Heart right ventricle (tissue), 16 donors: ENCODE measurements at regions not wholly inside any gene's neighbourhood (a gene's known extent, or its start where the extent isn't known, plus 50 kb on each side); places are given as distances from the start of the nearest gene placed in this dataset.

ENCODE experiments used
- ATAC-seq, 8 donors: fragments of 200-7000 bp; cut with Tn5 transposase; one replicate each; pipeline ENCODE4 v1.9.1; 2020; ENCODE audit warnings: mild to moderate bottlenecking in 8 of 8, moderate library complexity in 8 of 8, moderate number of reproducible peaks in 1 of 8
- DNase-seq, 2 donors: peaks; one replicate each; pipeline ENCODE4 v3.0.0-alpha.2; 2020
- H3K27ac ChIP-seq, 10 donors: fragments of 200-600 bp; sonication (generic) in 2 of 10; one replicate each; pipeline versions ENCODE4 v1.5.0 to v1.8.0; 2020 to 2022; ENCODE audit warnings: mild to moderate bottlenecking in 3 of 10
- H3K27me3 ChIP-seq, 7 donors: fragments of 200-600 bp; one replicate each; pipeline ENCODE4 v1.8.0; 2021 to 2022; ENCODE audit warnings: mild to moderate bottlenecking in 2 of 7
- H3K36me3 ChIP-seq, 9 donors: fragments of 200-600 bp; sonication (generic) in 1 of 9; one replicate each; pipeline versions ENCODE4 v1.5.0 to v1.8.0; 2020 to 2022; ENCODE audit warnings: mild to moderate bottlenecking in 2 of 9
- H3K4me1 ChIP-seq, 9 donors: fragments of 200-600 bp; sonication (generic) in 1 of 9; one replicate each; pipeline versions ENCODE4 v1.5.0 to v1.8.0; 2020 to 2022; ENCODE audit warnings: mild to moderate bottlenecking in 4 of 9
- H3K4me3 ChIP-seq, 10 donors: fragments of 200-600 bp; sonication (generic) in 2 of 10; one replicate each; pipeline versions ENCODE4 v1.5.0 to v1.8.0; 2020 to 2022; ENCODE audit warnings: mild to moderate bottlenecking in 7 of 10, moderate library complexity in 2 of 10
- H3K9me3 ChIP-seq, 11 donors: fragments of 200-600 bp in 10 of 11; sonication (generic) in 2 of 11; one replicate each; pipeline versions ENCODE4 v1.5.0 to v1.8.0; 2013 to 2022; ENCODE audit warnings: mild to moderate bottlenecking in 2 of 11, control low read depth in 1 of 11, moderate library complexity in 1 of 11
- CTCF ChIP-seq, 9 donors: fragments of 200-600 bp; sonication (generic) in 2 of 9; IDR thresholded peaks; one replicate each; pipeline versions ENCODE4 v1.5.0 to v1.8.0; 2021 to 2022; ENCODE audit warnings: antibody characterized with exemption in 9 of 9, mild to moderate bottlenecking in 5 of 9, moderate library complexity in 1 of 9
- WGBS, 2 donors: extraction: QIAGEN DNeasy Blood & Tissue Kit; methylation state at CpG; one replicate each; pipeline ENCODE4 v1.1.7; 2013; ENCODE audit warnings: inconsistent platforms in 1 of 2; 5-methylcytosine and 5-hydroxymethylcytosine counted together
- intact Hi-C, 10 donors: fragments of 100-400 bp; cut with DNase I; formaldehyde crosslinking; loops; one replicate each; pipeline versions ENCODE4 v1.11.1 to v1.14.2; 2022
- donor health status: Arrhythmogenic right ventricular cardiomyopathy.
- donor health status: ischemic (EF 13 %, LVEDD 7.1; RV severe dilation, severe dysfunction).
- donor health status: healthy with polysubstance abuse.
- donor health status: DM: no; HTN: yes; CAD: no.
- donor health status: DM: no; HTN: no; CAD: no.
- donor health status: ischemic (EF 25% LVEDD 6.9; RV normal size, moderate dysfunction).
- donor health status: ischemic (EF 25% LVEDD 5.7; RV mildly dilated, moderate dysfunction).
- donor health status: healthy.
- donor health status: DM: yes; HTN: yes; CAD: no.
- donor health status: Ischemic cardiomyopathy.
- donor health status: ischemic (EF 35%, LVEDD 5.7; RV mildly dilated, moderate dysfunction).
- donor health status: nonischemic (EF 11% LVEDD 7.7; RV severe dilation, severe dysfunction).
- donor health status: DM: yes; HTN: yes; CAD: no.
- donor health status: PGD.
- donor health status: ischemic (EF 29% LVEDD 5.4; RV normal size, mild dysfunction).
- donor health status: nonischemic (EF 23%, LVEDD 6.1; RV moderate dilation, normal function).

- whole genome bisulfite sequencing, 2 donors, result 8 to 14% methylated on average over 1 of the region's 1 CpG
These were observed 597.9 kb downstream of the IGSF11 start for GRCh38 chr3:118436697-118437262.

GRCh38 chr3:118445036-118445435 lies 589.6 kb downstream of the IGSF11 start:
- no peaks in the 10 kb centered on the region for H3K27me3 ChIP-seq
- no peak for ATAC-seq
- no peak overlapping the region for H3K4me3 ChIP-seq
- 92 to 93% methylated on average over 6 of the region's 6 CpGs for WGBS, 2 donors
- no peaks in the 10 kb centered on the region for H3K36me3 ChIP-seq
- TF ChIP-seq CTCF (IDR thresholded peaks at IDR 0.05), result no peak
- no peak for DNase-seq
- intact Hi-C loops, result no loop called here
- H3K27ac ChIP-seq, result no peak overlapping the region
- no peaks in the 10 kb centered on the region for H3K4me1 ChIP-seq
- peaks cover 0 to 13% (median 0%) of the 10 kb centered on the region in 11 donors for H3K9me3 ChIP-seq

More at GRCh38 chr3:118436697-118437262, 597.9 kb downstream of the IGSF11 start:
- ATAC-seq (no peak), DNase-seq (no peak)
- Histone ChIP-seq H3K36me3 (no peaks in the 10 kb centered on the region), H3K4me3 (no peak overlapping the region), H3K27ac (no peak overlapping the region), H3K27me3 (no peaks in the 10 kb centered on the region), H3K4me1 (no peaks in the 10 kb centered on the region), H3K9me3 (peaks cover 0 to 13% (median 0%) of the 10 kb centered on the region in 11 donors)
- intact Hi-C loops, result no loop called here
- no peak for TF ChIP-seq CTCF (IDR thresholded peaks at IDR 0.05)

GRCh38 chr3:118447339-118447738 lies 587.3 kb downstream of the IGSF11 start:
- Histone ChIP-seq H3K36me3 (no peaks in the 10 kb centered on the region), H3K27ac (no peak overlapping the region), H3K4me3 (no peak overlapping the region), H3K4me1 (no peaks in the 10 kb centered on the region), H3K27me3 (no peaks in the 10 kb centered on the region), H3K9me3 (peaks cover 0 to 36% (median 2%) of the 10 kb centered on the region in 11 donors)
- TF ChIP-seq CTCF (IDR thresholded peaks at IDR 0.05), result no peak
- DNase-seq (no peak), ATAC-seq (no peak)
- intact Hi-C loops, result no loop called here

GRCh38 chr3:118466795-118467330 lies 567.8 kb downstream of the IGSF11 start:
- Histone ChIP-seq H3K4me1 (no peaks in the 10 kb centered on the region), H3K9me3 (no peaks in the 10 kb centered on the region), H3K4me3 (no peak overlapping the region), H3K27me3 (no peaks in the 10 kb centered on the region), H3K36me3 (no peaks in the 10 kb centered on the region), H3K27ac (no peak overlapping the region)
- no peak for ATAC-seq
- intact Hi-C loops, result no loop called here
- no peak for TF ChIP-seq CTCF (IDR thresholded peaks at IDR 0.05)
- WGBS, 2 donors, result 56 to 60% methylated on average over 2 of the region's 2 CpGs
- DNase-seq, result no peak
